H1 (cell line): ENCODE measurements at regions not wholly inside any gene's neighbourhood (a gene's known extent, or its start where the extent isn't known, plus 50 kb on each side); places are given as distances from the start of the nearest gene placed in this dataset.

Source experiments
- CTCF ChIA-PET: fragments of 300-600 bp; sonication (Branson Sonifier 250); formaldehyde crosslinking; loops from one replicate; lab custom pipeline; 2021; ENCODE audit not compliant: partially characterized antibody; lab: Charles Lee
- POLR2A ChIA-PET: fragments of 300-600 bp; sonication (Branson Sonifier 250); formaldehyde crosslinking; loops from one replicate; lab custom pipeline; 2021; ENCODE audit warnings: inconsistent platforms; ENCODE audit not compliant: partially characterized antibody; lab: Charles Lee
- DNase-seq, 2 experiments: peaks; one replicate each; pipeline versions ENCODE4 v3.0.0 to v3.0.0-alpha.2; 2010 to 2022; ENCODE audit warnings: low spot score in 2 of 2, low read depth in 1 of 2, mixed read lengths in 1 of 2
- FAIRE-seq: peaks from 2 replicates; lab custom pipeline; 2011; peaks lifted over from hg19 to GRCh38; lab: Jason Lieb, UNC
- H2AFZ ChIP-seq: 2 replicates; pipeline ENCODE4 v1.8.1; 2012; ENCODE audit warnings: low read length, inconsistent platforms
- H2AK5ac ChIP-seq: 2 replicates; pipeline ENCODE4 v1.6.1; 2013; ENCODE audit warnings: low read depth, low read length
- H2BK120ac ChIP-seq: replicated peaks from 2 replicates; pipeline ENCODE3; 2013; ENCODE audit warnings: low read depth, low read length, inconsistent platforms
- H2BK12ac ChIP-seq: 2 replicates; pipeline ENCODE4 v1.6.1; 2013; ENCODE audit warnings: low read depth, low read length
- H2BK15ac ChIP-seq: 2 replicates; pipeline ENCODE4 v1.6.1; 2013; ENCODE audit warnings: low read length
- H2BK20ac ChIP-seq: 2 replicates; pipeline ENCODE4 v1.6.1; 2013; ENCODE audit warnings: low read length
- H2BK5ac ChIP-seq: 2 replicates; pipeline ENCODE4 v1.6.1; 2013; ENCODE audit warnings: low read depth, low read length
- H3K14ac ChIP-seq: 2 replicates; pipeline ENCODE4 v1.6.1; 2013; ENCODE audit warnings: inconsistent platforms; ENCODE audit not compliant: insufficient read length
- H3K18ac ChIP-seq: 2 replicates; pipeline ENCODE4 v1.6.1; 2013; ENCODE audit warnings: low read length; ENCODE audit errors: extremely low read depth
- H3K23ac ChIP-seq: 2 replicates; pipeline ENCODE4 v1.6.1; 2013; ENCODE audit warnings: inconsistent platforms; ENCODE audit not compliant: insufficient read length
- H3K23me2 ChIP-seq: 2 replicates; pipeline ENCODE4 v1.6.1; 2013; ENCODE audit warnings: low read depth, low read length
- H3K27ac ChIP-seq: 2 replicates; pipeline ENCODE4 v1.6.1; 2011; ENCODE audit warnings: low read depth, low read length, inconsistent platforms
- H3K27me3 ChIP-seq, 4 experiments: replicated peaks in 1 of 4; 1 replicate in 1 of 4; 2 replicates in 3 of 4; pipeline versions ENCODE4 v1.6.1 to v1.8.1; 2011 to 2013; ENCODE audit warnings: low read length in 3 of 4, mild to moderate bottlenecking in 3 of 4, inconsistent platforms in 2 of 4, mixed read lengths in 2 of 4, moderate library complexity in 1 of 4; ENCODE audit not compliant: control insufficient read depth in 3 of 4, insufficient read depth in 3 of 4; ENCODE audit errors: extremely low read depth in 1 of 4
- H3K36me3 ChIP-seq, 4 experiments: 2 replicates each; pipeline versions ENCODE4 v1.6.1 to v1.8.1; 2011 to 2013; ENCODE audit warnings: mild to moderate bottlenecking in 4 of 4, low read length in 3 of 4, moderate library complexity in 2 of 4, control low read depth in 1 of 4, inconsistent platforms in 1 of 4; ENCODE audit not compliant: insufficient read depth in 4 of 4, control insufficient read depth in 2 of 4
- H3K4ac ChIP-seq: replicated peaks from 2 replicates; pipeline ENCODE3; 2013; ENCODE audit warnings: low read length, low read depth, mixed read lengths, inconsistent platforms; ENCODE audit not compliant: insufficient read length
- H3K4me1 ChIP-seq, 4 experiments: replicated peaks in 1 of 4; 1 replicate in 1 of 4; 2 replicates in 3 of 4; pipeline versions ENCODE4 v1.6.1 to v1.8.1; 2011 to 2013; ENCODE audit warnings: low read length in 3 of 4, inconsistent platforms in 2 of 4, mixed read lengths in 1 of 4; ENCODE audit not compliant: insufficient read depth in 4 of 4, control insufficient read depth in 3 of 4
- H3K4me2 ChIP-seq, 2 experiments: 2 replicates each; pipeline versions ENCODE4 v1.6.1 to v1.8.1; 2011 to 2013; ENCODE audit warnings: low read depth in 2 of 2, low read length in 2 of 2, control low read depth in 1 of 2, inconsistent platforms in 1 of 2, mild to moderate bottlenecking in 1 of 2; ENCODE audit not compliant: insufficient read depth in 1 of 2
- H3K4me3 ChIP-seq, 4 experiments: fragments of 200-600, 300-600 bp in 1 of 4; sonication (generic), shearing (Covaris generic), sonication (Bioruptor Twin) in 1 of 4; 2 replicates each; pipeline versions ENCODE4 v1.5.1 to v1.8.1; 2011 to 2016; ENCODE audit warnings: low read length in 4 of 4, low read depth in 3 of 4, control low read depth in 2 of 4, inconsistent platforms in 2 of 4, mild to moderate bottlenecking in 2 of 4, mixed read lengths in 1 of 4, moderate library complexity in 1 of 4; ENCODE audit not compliant: insufficient read depth in 2 of 4; ENCODE audit errors: extremely low read depth in 1 of 4
- H3K56ac ChIP-seq: replicated peaks from 2 replicates; pipeline ENCODE3; 2013; ENCODE audit warnings: low read depth, mild to moderate bottlenecking, mixed read lengths, low read length, inconsistent platforms; ENCODE audit not compliant: insufficient read length
- H3K79me1 ChIP-seq: 2 replicates; pipeline ENCODE4 v1.6.1; 2013; ENCODE audit warnings: low read depth, low read length, control low read depth
- H3K79me2 ChIP-seq, 2 experiments: 2 replicates each; pipeline versions ENCODE4 v1.6.1 to v1.8.1; 2012 to 2013; ENCODE audit warnings: low read length in 2 of 2, mild to moderate bottlenecking in 2 of 2, inconsistent platforms in 1 of 2; ENCODE audit not compliant: insufficient read depth in 2 of 2, control insufficient read depth in 1 of 2
- H3K9ac ChIP-seq, 4 experiments: replicated peaks in 1 of 4; 1 replicate in 1 of 4; 2 replicates in 3 of 4; pipeline versions ENCODE4 v1.6.1 to v1.8.1; 2011 to 2013; ENCODE audit warnings: low read depth in 3 of 4, low read length in 3 of 4, control low read depth in 2 of 4, mild to moderate bottlenecking in 2 of 4, moderate library complexity in 2 of 4, inconsistent platforms in 1 of 4; ENCODE audit errors: extremely low read depth in 1 of 4
- H3K9me3 ChIP-seq, 2 experiments: 2 replicates each; pipeline versions ENCODE4 v1.6.1 to v1.8.1; 2012 to 2013; ENCODE audit warnings: mild to moderate bottlenecking in 2 of 2, moderate library complexity in 2 of 2, control low read depth in 1 of 2, inconsistent platforms in 1 of 2, low read depth in 1 of 2, low read length in 1 of 2, mixed read lengths in 1 of 2; ENCODE audit not compliant: insufficient read depth in 2 of 2
- H4K20me1 ChIP-seq, 2 experiments: replicated peaks in 1 of 2; 2 replicates each; pipeline versions ENCODE3 to v1.8.1; 2011 to 2013; ENCODE audit warnings: inconsistent platforms in 2 of 2, low read length in 2 of 2, mild to moderate bottlenecking in 1 of 2; ENCODE audit not compliant: insufficient read depth in 2 of 2, control insufficient read depth in 1 of 2
- H4K5ac ChIP-seq: 2 replicates; pipeline ENCODE4 v1.6.1; 2013; ENCODE audit warnings: low read length, low read depth, mixed read lengths, inconsistent platforms; ENCODE audit not compliant: insufficient read length
- H4K8ac ChIP-seq: 2 replicates; pipeline ENCODE4 v1.8.0; 2013; ENCODE audit warnings: mild to moderate bottlenecking, moderate library complexity, low read length, inconsistent platforms; ENCODE audit not compliant: insufficient read depth; ENCODE audit errors: extremely low read depth
- H4K91ac ChIP-seq: replicated peaks from 2 replicates; pipeline ENCODE3; 2013; ENCODE audit warnings: low read length, mixed read lengths, inconsistent platforms; ENCODE audit not compliant: insufficient read length
- ATF2 ChIP-seq: IDR thresholded peaks from 2 replicates; pipeline ENCODE4 v1.6.1; 2012; ENCODE audit warnings: low read length, inconsistent platforms
- E2F6 ChIP-seq: IDR thresholded peaks from 2 replicates; pipeline ENCODE4 v1.6.1; 2012; ENCODE audit warnings: inconsistent platforms
- HDAC6 ChIP-seq: IDR thresholded peaks from one replicate; pipeline ENCODE4 v1.7.1; 2012; ENCODE audit warnings: low read depth, mild to moderate bottlenecking, inconsistent platforms, low read length, moderate library complexity
- KDM1A ChIP-seq: fragments of 200-600, 300-600 bp; sonication (generic); IDR thresholded peaks from 2 replicates; pipeline ENCODE4 v1.7.1; 2016; ENCODE audit warnings: mild to moderate bottlenecking, low read length, borderline replicate concordance
- KDM4A ChIP-seq: IDR thresholded peaks from one replicate; pipeline ENCODE4 v1.7.1; 2012; ENCODE audit warnings: low read depth, mild to moderate bottlenecking, moderate library complexity, low read length, inconsistent platforms; ENCODE audit not compliant: severe bottlenecking
- MAFK ChIP-seq: IDR thresholded peaks from 2 replicates; pipeline ENCODE4 v1.6.1; 2012; ENCODE audit warnings: low read depth, mild to moderate bottlenecking, improper control_type of control experiment, low read length
- RNF2 ChIP-seq: fragments of 200-900, 300-1000 bp; sonication (generic); IDR thresholded peaks from 2 replicates; pipeline ENCODE4 v1.7.1; 2016; ENCODE audit warnings: borderline replicate concordance, low read depth, mild to moderate bottlenecking, antibody characterized with exemption, low read length; ENCODE audit not compliant: poor library complexity, severe bottlenecking; ENCODE audit errors: missing control alignments
- SUZ12 ChIP-seq: fragments of 200-600 bp; sonication (generic); IDR thresholded peaks from 2 replicates; pipeline ENCODE4 v1.6.1; 2012; ENCODE audit warnings: mild to moderate bottlenecking, inconsistent platforms, low read length, moderate library complexity, mixed read lengths
- TAF7 ChIP-seq: optimal IDR thresholded peaks from 2 replicates; pipeline ENCODE3; 2011; ENCODE audit warnings: low read depth, mild to moderate bottlenecking, inconsistent platforms, low read length, moderate library complexity, borderline replicate concordance
- TEAD4 ChIP-seq: IDR thresholded peaks from 2 replicates; pipeline ENCODE4 v1.6.1; 2012; ENCODE audit warnings: low read depth, low read length, inconsistent platforms, mixed read lengths
- WGBS, 2 experiments: shearing (Covaris generic) in 1 of 2; methylation state at CpG; one replicate each; pipeline versions ENCODE4 v1.1.6 to v1.1.7; 2013 to 2015; ENCODE audit warnings: low lambda C conversion rate in 2 of 2, mixed read lengths in 2 of 2, inconsistent platforms in 1 of 2, low coverage in 1 of 2, missing lambda C conversion rate in 1 of 2; ENCODE audit not compliant: insufficient replicate concordance in 2 of 2, insufficient coverage in 1 of 2, insufficient read length in 1 of 2; ENCODE audit errors: extremely low coverage in 1 of 2, missing lambda C conversion rate in 1 of 2; 5-methylcytosine and 5-hydroxymethylcytosine counted together
- TF ChIP-seq, protein P1 (sequence below): IDR thresholded peaks from 2 replicates; pipeline ENCODE4 v1.6.1; 2011; ENCODE audit warnings: low read depth, mild to moderate bottlenecking, low read length; ENCODE audit not compliant: insufficient read depth

DNA sequence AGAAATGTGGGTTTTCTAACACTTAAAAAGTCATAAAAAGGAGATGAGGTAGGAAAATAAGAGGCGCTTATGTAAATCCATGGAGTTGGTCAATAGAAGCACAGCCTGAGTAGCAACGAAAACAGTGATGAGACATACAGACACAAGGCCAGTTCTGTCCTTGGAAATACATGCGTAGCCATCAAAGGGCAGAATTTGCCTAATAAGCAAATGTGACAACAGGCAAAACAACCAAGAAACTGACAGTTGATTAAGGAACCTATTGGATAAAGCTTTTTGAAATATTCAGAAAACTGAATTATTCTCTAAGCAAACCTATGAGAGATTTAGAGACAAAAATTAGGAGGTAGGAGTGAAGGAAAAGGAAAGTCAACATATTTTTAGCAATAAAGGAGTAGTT, 586.3 kb downstream of the PLCL1 start:
- H3K18ac ChIP-seq: no peak overlapping the region
- no peak overlapping the region for H3K56ac ChIP-seq
- H3K36me3 ChIP-seq: no peaks in the 10 kb centered on the region
- no peak overlapping the region for H2BK20ac ChIP-seq
- no peaks in the 10 kb centered on the region for H3K9me3 ChIP-seq
- H3K27me3 ChIP-seq: no peaks in the 10 kb centered on the region
- POLR2A ChIA-PET: no interaction called here
- no peak overlapping the region for H2BK5ac ChIP-seq
- H4K5ac ChIP-seq: no peak overlapping the region
- no peak overlapping the region for H3K4ac ChIP-seq
- no peak overlapping the region for H4K91ac ChIP-seq
- no peak overlapping the region for H3K14ac ChIP-seq
- H3K79me1 ChIP-seq: no peaks in the 10 kb centered on the region
- FAIRE-seq: no peak
- H3K9ac ChIP-seq: no peak overlapping the region
- H2BK12ac ChIP-seq: no peak overlapping the region
- no peak overlapping the region for H3K4me3 ChIP-seq
- no peak overlapping the region for H3K4me2 ChIP-seq
- DNase-seq: no peak
- H3K23ac ChIP-seq: no peak overlapping the region
- H4K20me1 ChIP-seq: no peaks in the 10 kb centered on the region
- no peaks in the 10 kb centered on the region for H3K23me2 ChIP-seq
- no peak overlapping the region for H2AK5ac ChIP-seq
- no peaks in the 10 kb centered on the region for H3K4me1 ChIP-seq
- no peak overlapping the region for H3K27ac ChIP-seq
- H2AFZ ChIP-seq: no peak overlapping the region
- no peak overlapping the region for H2BK15ac ChIP-seq
- CTCF ChIA-PET: no interaction called here
- no peak for TF ChIP-seq TEAD4
- no peak for TF ChIP-seq TAF7
- no peak for TF ChIP-seq MAFK
- no peak for TF ChIP-seq KDM4A
- TF ChIP-seq, protein P1, sequence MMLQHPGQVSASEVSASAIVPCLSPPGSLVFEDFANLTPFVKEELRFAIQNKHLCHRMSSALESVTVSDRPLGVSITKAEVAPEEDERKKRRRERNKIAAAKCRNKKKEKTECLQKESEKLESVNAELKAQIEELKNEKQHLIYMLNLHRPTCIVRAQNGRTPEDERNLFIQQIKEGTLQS: no peak
- no peak for TF ChIP-seq ATF2
- TF ChIP-seq SUZ12: no peak
- TF ChIP-seq RNF2: no peak
- no peak for TF ChIP-seq KDM1A
- no peak for TF ChIP-seq E2F6
- TF ChIP-seq HDAC6: no peak
- WGBS, 2 experiments: 93% methylated on average over 3 of the region's 3 CpGs; no CpG with 5 or more reads in 1 of the 2 experiments
- no peak overlapping the region for H2BK120ac ChIP-seq
- H4K8ac ChIP-seq: no peak overlapping the region
- H3K79me2 ChIP-seq: no peaks in the 10 kb centered on the region
